Smooth muscle cell (in vitro differentiated cells): ENCODE measurements at regions not wholly inside any gene's neighbourhood (a gene's known extent, or its start where the extent isn't known, plus 50 kb on each side); places are given as distances from the start of the nearest gene placed in this dataset.
"Not testable (repeated sequence)": the region's sequence is repeated elsewhere in the genome, so short reads cannot be mapped to it uniquely, and the experiment has no call there.

Source experiments
- DNase-seq: peaks from one replicate; lab custom pipeline; 2025; ENCODE audit not compliant: unreplicated experiment; lab: John Stamatoyannopoulos, UW
- H2AFZ ChIP-seq: fragments of 200-600 bp; sonication (generic); 2 replicates; pipeline ENCODE4 v1.6.0; 2016; ENCODE audit warnings: antibody characterized with exemption, low read depth, mild to moderate bottlenecking
- H3F3A ChIP-seq: fragments of 200-600 bp; sonication (generic); 2 replicates; pipeline ENCODE4 v1.6.0; 2017; ENCODE audit warnings: antibody characterized with exemption, low read depth
- H3K27ac ChIP-seq: fragments of 200-600 bp; sonication (generic); 2 replicates; pipeline ENCODE4 v1.5.1; 2016; ENCODE audit warnings: low read depth, mild to moderate bottlenecking
- H3K27me3 ChIP-seq: fragments of 200-600 bp; sonication (generic); 2 replicates; pipeline ENCODE4 v1.6.1; 2016; ENCODE audit warnings: low read depth, mild to moderate bottlenecking
- H3K36me3 ChIP-seq: fragments of 200-600 bp; sonication (generic); 2 replicates; pipeline ENCODE4 v1.5.1; 2016; ENCODE audit warnings: low read depth
- H3K4me1 ChIP-seq: fragments of 200-600 bp; sonication (generic); 2 replicates; pipeline ENCODE4 v1.5.1; 2016; ENCODE audit warnings: low read depth
- H3K4me2 ChIP-seq: fragments of 200-600 bp; sonication (generic); 2 replicates; pipeline ENCODE4 v1.6.0; 2016; ENCODE audit warnings: mild to moderate bottlenecking
- H3K4me3 ChIP-seq: fragments of 200-600 bp; sonication (generic); 2 replicates; pipeline ENCODE4 v1.5.1; 2016; ENCODE audit warnings: mild to moderate bottlenecking
- H3K79me2 ChIP-seq: fragments of 200-600 bp; sonication (generic); 2 replicates; pipeline ENCODE4 v1.6.0; 2016; ENCODE audit warnings: low read depth, mild to moderate bottlenecking
- H3K9ac ChIP-seq: fragments of 200-600 bp; sonication (generic); 2 replicates; pipeline ENCODE4 v1.6.0; 2016; ENCODE audit warnings: low read depth
- H3K9me3 ChIP-seq: fragments of 200-600 bp; sonication (generic); replicated peaks from 2 replicates; pipeline ENCODE4 v1.5.1; 2016; ENCODE audit warnings: low read depth
- H4K20me1 ChIP-seq: fragments of 200-600 bp; sonication (generic); 2 replicates; pipeline ENCODE4 v1.6.0; 2016; ENCODE audit warnings: low read depth
- CTCF ChIP-seq: fragments of 200-600 bp; sonication (generic); IDR thresholded peaks from 2 replicates; pipeline ENCODE4 v1.5.1; 2017; ENCODE audit warnings: borderline replicate concordance, mild to moderate bottlenecking, antibody characterized with exemption; ENCODE audit not compliant: insufficient read depth, poor library complexity, severe bottlenecking
- WGBS: methylation state at CpG from one replicate; pipeline ENCODE4 v1.1.7; 2016; ENCODE audit warnings: low lambda C conversion rate; 5-methylcytosine and 5-hydroxymethylcytosine counted together

DNA sequence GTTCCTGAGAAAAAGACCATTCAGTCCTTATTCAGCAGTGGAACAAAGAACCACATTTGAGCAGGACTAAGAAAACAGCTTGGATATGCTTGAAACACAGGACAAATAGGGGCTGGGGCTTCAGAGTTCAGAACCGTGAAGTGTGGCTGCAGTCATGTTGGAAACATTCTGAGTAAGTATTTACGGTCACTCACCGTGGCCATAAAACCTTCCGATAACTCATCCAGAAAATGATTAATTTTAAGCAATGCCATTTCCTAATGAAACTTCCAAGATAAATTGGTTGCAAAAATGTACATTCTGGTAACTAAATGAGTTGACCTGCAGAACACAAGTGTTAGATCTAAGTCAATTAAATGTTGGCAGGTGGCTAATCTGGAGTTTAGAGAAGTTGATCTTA lies 279.2 kb downstream of the CXCL12 start:
- Histone ChIP-seq H3K4me1 (peaks cover 12% of the 10 kb centered on the region), H2AFZ (no peak overlapping the region), H3K36me3 (no peaks in the 10 kb centered on the region), H4K20me1 (no peaks in the 10 kb centered on the region), H3K9ac (no peak overlapping the region), H3K4me2 (no peak overlapping the region), H3K4me3 (no peak overlapping the region), H3F3A (no peaks in the 10 kb centered on the region), H3K27ac (no peak overlapping the region), H3K9me3 (no peaks in the 10 kb centered on the region), H3K27me3 (no peaks in the 10 kb centered on the region), H3K79me2 (no peaks in the 10 kb centered on the region)
- TF ChIP-seq CTCF, result no peak
- no peak for DNase-seq
- 69% methylated on average over 4 of the region's 4 CpGs for whole genome bisulfite sequencing

GRCh38 chr10:44102726-44103255 lies 282.1 kb downstream of the CXCL12 start:
- Histone ChIP-seq H3K36me3 (no peaks in the 10 kb centered on the region), H3K79me2 (no peaks in the 10 kb centered on the region), H4K20me1 (no peaks in the 10 kb centered on the region), H3K4me2 (no peak overlapping the region), H3K4me3 (no peak overlapping the region), H3F3A (no peaks in the 10 kb centered on the region), H3K4me1 (peaks cover 17% of the 10 kb centered on the region), H3K27me3 (no peaks in the 10 kb centered on the region), H3K9me3 (no peaks in the 10 kb centered on the region), H3K9ac (no peak overlapping the region), H2AFZ (peak overlapping the region; percentile 4), H3K27ac (no peak overlapping the region)
- WGBS, result 44% methylated on average over 5 of the region's 5 CpGs
- no peak for DNase-seq
- TF ChIP-seq CTCF, result no peak

DNA sequence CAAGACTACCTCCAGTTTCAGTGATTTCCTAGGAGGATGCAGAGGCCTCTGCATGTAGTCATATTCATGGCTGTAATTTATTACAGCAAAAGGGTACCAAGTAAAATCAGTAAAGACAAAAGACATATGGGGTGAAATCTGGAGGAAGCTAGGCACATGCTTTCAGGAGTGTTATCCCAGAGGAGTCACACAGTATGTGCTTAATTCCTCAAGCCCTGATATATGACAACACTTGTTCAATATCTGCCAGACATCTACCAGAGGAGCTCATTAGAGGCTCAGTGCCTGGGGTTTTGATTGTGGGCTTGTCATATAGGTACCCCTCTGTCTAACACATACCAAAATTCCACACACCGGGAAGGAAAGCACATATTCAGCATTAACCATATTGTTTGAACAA lies 283.8 kb downstream of the CXCL12 start:
- Histone ChIP-seq H3K9me3 (no peaks in the 10 kb centered on the region), H3K4me3 (no peak overlapping the region), H3F3A (no peaks in the 10 kb centered on the region), H3K4me2 (no peak overlapping the region), H3K9ac (no peak overlapping the region), H3K4me1 (peaks cover 17% of the 10 kb centered on the region), H4K20me1 (no peaks in the 10 kb centered on the region), H2AFZ (no peak overlapping the region), H3K79me2 (no peaks in the 10 kb centered on the region), H3K36me3 (no peaks in the 10 kb centered on the region), H3K27me3 (no peaks in the 10 kb centered on the region), H3K27ac (no peak overlapping the region)
- TF ChIP-seq CTCF, result no peak
- WGBS, result 52% methylated on average over 1 of the region's 1 CpG
- no peak for DNase-seq

- Histone ChIP-seq H3F3A (no peaks in the 10 kb centered on the region), H3K27ac (no peak overlapping the region), H3K9me3 (no peaks in the 10 kb centered on the region), H3K4me1 (peaks cover 17% of the 10 kb centered on the region), H2AFZ (no peak overlapping the region), H4K20me1 (no peaks in the 10 kb centered on the region), H3K79me2 (no peaks in the 10 kb centered on the region), H3K4me3 (no peak overlapping the region), H3K4me2 (no peak overlapping the region), H3K9ac (no peak overlapping the region), H3K27me3 (no peaks in the 10 kb centered on the region), H3K36me3 (no peaks in the 10 kb centered on the region)
- TF ChIP-seq CTCF, result no peak
- 92% methylated on average over 2 of the region's 2 CpGs for WGBS
- DNase-seq, result no peak
These were observed 285.4 kb downstream of the CXCL12 start for GRCh38 chr10:44099511-44099910.

- not testable (repeated sequence) for H3K9ac ChIP-seq, H4K20me1 ChIP-seq, H3K4me1 ChIP-seq, H3K36me3 ChIP-seq, H3K4me2 ChIP-seq, H3K4me3 ChIP-seq, H3K27ac ChIP-seq, H3F3A ChIP-seq, H3K9me3 ChIP-seq, DNase-seq, H2AFZ ChIP-seq, H3K79me2 ChIP-seq, H3K27me3 ChIP-seq
- WGBS, result 86% methylated on average over 4 of the region's 4 CpGs
These were observed 288.7 kb downstream of the CXCL12 start for GRCh38 chr10:44096217-44096616.
